OCI-LY7 (cell line): ENCODE measurements at regions not wholly inside any gene's neighbourhood (a gene's known extent, or its start where the extent isn't known, plus 50 kb on each side); places are given as distances from the start of the nearest gene placed in this dataset.

Experiments
- BruUV-seq: library from RNA; stranded (reverse); fragments of 400-500 nt; replicated peaks from 2 replicates; lab custom pipeline; 2021; lab: Mats Ljungman, UMichigan
- CTCF ChIA-PET: fragments of 300-600 bp; sonication (Branson Sonifier 250); formaldehyde crosslinking; loops from one replicate; lab custom pipeline; 2022; ENCODE audit warnings: antibody characterized with exemption; ENCODE audit not compliant: unreplicated experiment; lab: Charles Lee
- POLR2A ChIA-PET: fragments of 300-600 bp; sonication (Branson Sonifier 250); formaldehyde crosslinking; loops from one replicate; lab custom pipeline; 2022; ENCODE audit warnings: antibody characterized with exemption; lab: Charles Lee
- DNase-seq: peaks from one replicate; pipeline ENCODE4 v3.0.0-alpha.2; 2015; ENCODE audit warnings: low spot score
- H2AFZ ChIP-seq: fragments of 200-600 bp; sonication (generic), shearing (Covaris generic); 2 replicates; pipeline ENCODE4 v1.6.1; 2014; ENCODE audit warnings: mild to moderate bottlenecking, antibody characterized with exemption, low read length, moderate library complexity
- H3K27ac ChIP-seq: fragments of 200-600 bp; sonication (generic); 2 replicates; pipeline ENCODE4 v1.5.1; 2014; ENCODE audit warnings: mixed run types, low read depth, mild to moderate bottlenecking, moderate library complexity, low read length, inconsistent platforms; ENCODE audit not compliant: poor library complexity, severe bottlenecking
- H3K36me3 ChIP-seq: fragments of 200-600 bp; sonication (generic); 2 replicates; pipeline ENCODE4 v1.6.1; 2014; ENCODE audit warnings: mild to moderate bottlenecking, antibody characterized with exemption, low read length, moderate library complexity, mixed read lengths; ENCODE audit not compliant: insufficient read depth
- H3K4me1 ChIP-seq: fragments of 200-600 bp; sonication (generic); 2 replicates; pipeline ENCODE4 v1.5.1; 2014; ENCODE audit warnings: mild to moderate bottlenecking, low read length; ENCODE audit not compliant: insufficient read depth, poor library complexity, severe bottlenecking
- H3K4me2 ChIP-seq: fragments of 200-600 bp; sonication (generic); 2 replicates; pipeline ENCODE4 v1.6.1; 2014; ENCODE audit warnings: mild to moderate bottlenecking, low read length
- H3K4me3 ChIP-seq: fragments of 200-600 bp; sonication (generic); 2 replicates; pipeline ENCODE4 v1.5.1; 2014; ENCODE audit warnings: mild to moderate bottlenecking, low read depth, low read length; ENCODE audit not compliant: poor library complexity, severe bottlenecking
- H3K79me2 ChIP-seq: fragments of 200-600 bp; sonication (generic); 2 replicates; pipeline ENCODE4 v1.6.1; 2016; ENCODE audit warnings: low read depth, mild to moderate bottlenecking, low read length, moderate library complexity, mixed read lengths; ENCODE audit not compliant: insufficient read depth
- H3K9me2 ChIP-seq: fragments of 200-600 bp; sonication (generic); 2 replicates; pipeline ENCODE4 v1.6.1; 2016; ENCODE audit warnings: mild to moderate bottlenecking, low read length, mixed read lengths; ENCODE audit not compliant: insufficient read depth
- H3K9me3 ChIP-seq: fragments of 200-600 bp; sonication (generic); 2 replicates; pipeline ENCODE4 v1.6.1; 2014; ENCODE audit warnings: mild to moderate bottlenecking, mixed run types, low read length, mixed read lengths
- H4K20me1 ChIP-seq: fragments of 200-600 bp; sonication (generic); 2 replicates; pipeline ENCODE4 v1.6.1; 2014; ENCODE audit warnings: mild to moderate bottlenecking, antibody characterized with exemption, low read length, moderate library complexity, mixed read lengths; ENCODE audit not compliant: insufficient read depth
- EZH2phosphoT487 ChIP-seq: fragments of 200-600 bp; sonication (generic); IDR thresholded peaks from 2 replicates; pipeline ENCODE4 v1.6.1; 2018; ENCODE audit warnings: low read depth, borderline replicate concordance, mild to moderate bottlenecking, mixed run types, antibody characterized with exemption, low read length, moderate library complexity, mixed read lengths
- intact Hi-C: fragments of 100-400 bp; cut with micrococcal nuclease; formaldehyde crosslinking; loops from one replicate; pipeline ENCODE4 v1.10.0; 2022; ENCODE audit not compliant: unreplicated experiment
- TF ChIP-seq, protein P1 (sequence below): fragments of 200-600 bp; sonication (generic); conservative IDR thresholded peaks from 2 replicates; pipeline ENCODE4 v1.5.1; 2014; ENCODE audit warnings: mild to moderate bottlenecking, antibody characterized with exemption, low read length, moderate library complexity, mixed read lengths

DNA sequence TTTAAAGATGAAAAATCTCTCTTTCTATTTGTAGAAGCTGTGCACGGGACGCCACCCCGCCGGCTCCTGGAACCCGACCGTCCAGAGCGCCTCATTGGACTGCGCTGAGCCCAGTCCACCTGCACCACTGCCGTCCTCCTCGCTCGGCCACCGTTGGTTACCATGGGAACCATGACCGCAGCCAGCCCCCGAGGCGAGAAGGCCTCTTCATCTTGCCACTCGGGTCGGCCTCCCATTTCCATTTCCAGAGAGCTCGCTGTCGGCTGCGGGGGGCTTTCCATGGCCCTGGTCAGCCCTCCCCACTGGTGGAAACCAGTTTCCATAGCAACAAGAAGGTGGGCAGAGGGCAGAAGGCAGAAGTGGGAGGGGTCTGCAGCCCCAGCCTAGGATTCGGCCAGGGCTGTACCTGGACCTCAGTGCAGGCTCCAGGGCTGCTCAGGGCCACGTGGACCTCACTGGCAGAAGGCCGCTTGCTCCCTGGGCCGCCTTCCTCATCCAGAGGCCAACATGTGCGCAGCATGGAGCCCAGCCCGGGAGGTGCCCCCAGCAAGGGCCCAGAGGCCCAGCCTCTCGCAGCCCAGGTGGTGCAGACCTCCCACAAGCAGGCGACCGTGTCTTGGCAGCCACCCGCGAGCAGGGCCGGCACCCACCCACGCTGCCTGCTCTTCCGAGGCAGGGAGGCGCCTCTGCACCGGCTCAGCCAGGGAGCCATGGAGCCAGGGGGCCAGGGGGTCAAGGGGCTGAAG lies 283.5 kb upstream of the PPP2R2D start:
- no peak for TF ChIP-seq EZH2phosphoT487
- TF ChIP-seq, protein P1, sequence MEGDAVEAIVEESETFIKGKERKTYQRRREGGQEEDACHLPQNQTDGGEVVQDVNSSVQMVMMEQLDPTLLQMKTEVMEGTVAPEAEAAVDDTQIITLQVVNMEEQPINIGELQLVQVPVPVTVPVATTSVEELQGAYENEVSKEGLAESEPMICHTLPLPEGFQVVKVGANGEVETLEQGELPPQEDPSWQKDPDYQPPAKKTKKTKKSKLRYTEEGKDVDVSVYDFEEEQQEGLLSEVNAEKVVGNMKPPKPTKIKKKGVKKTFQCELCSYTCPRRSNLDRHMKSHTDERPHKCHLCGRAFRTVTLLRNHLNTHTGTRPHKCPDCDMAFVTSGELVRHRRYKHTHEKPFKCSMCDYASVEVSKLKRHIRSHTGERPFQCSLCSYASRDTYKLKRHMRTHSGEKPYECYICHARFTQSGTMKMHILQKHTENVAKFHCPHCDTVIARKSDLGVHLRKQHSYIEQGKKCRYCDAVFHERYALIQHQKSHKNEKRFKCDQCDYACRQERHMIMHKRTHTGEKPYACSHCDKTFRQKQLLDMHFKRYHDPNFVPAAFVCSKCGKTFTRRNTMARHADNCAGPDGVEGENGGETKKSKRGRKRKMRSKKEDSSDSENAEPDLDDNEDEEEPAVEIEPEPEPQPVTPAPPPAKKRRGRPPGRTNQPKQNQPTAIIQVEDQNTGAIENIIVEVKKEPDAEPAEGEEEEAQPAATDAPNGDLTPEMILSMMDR = no peak
- H3K4me1 ChIP-seq = no peaks in the 10 kb centered on the region
- no peaks in the 10 kb centered on the region for H3K9me2 ChIP-seq
- DNase-seq = no peak
- CTCF ChIA-PET = no interaction called here
- H2AFZ ChIP-seq = no peak overlapping the region
- no TSS peak for BruUV-seq
- H4K20me1 ChIP-seq = no peaks in the 10 kb centered on the region
- H3K9me3 ChIP-seq = no peaks in the 10 kb centered on the region
- no peaks in the 10 kb centered on the region for H3K36me3 ChIP-seq
- intact Hi-C loops = no loop called here
- no peak overlapping the region for H3K4me2 ChIP-seq
- no peak overlapping the region for H3K4me3 ChIP-seq
- H3K27ac ChIP-seq = no peak overlapping the region
- no peaks in the 10 kb centered on the region for H3K79me2 ChIP-seq
- POLR2A ChIA-PET = no interaction called here

DNA sequence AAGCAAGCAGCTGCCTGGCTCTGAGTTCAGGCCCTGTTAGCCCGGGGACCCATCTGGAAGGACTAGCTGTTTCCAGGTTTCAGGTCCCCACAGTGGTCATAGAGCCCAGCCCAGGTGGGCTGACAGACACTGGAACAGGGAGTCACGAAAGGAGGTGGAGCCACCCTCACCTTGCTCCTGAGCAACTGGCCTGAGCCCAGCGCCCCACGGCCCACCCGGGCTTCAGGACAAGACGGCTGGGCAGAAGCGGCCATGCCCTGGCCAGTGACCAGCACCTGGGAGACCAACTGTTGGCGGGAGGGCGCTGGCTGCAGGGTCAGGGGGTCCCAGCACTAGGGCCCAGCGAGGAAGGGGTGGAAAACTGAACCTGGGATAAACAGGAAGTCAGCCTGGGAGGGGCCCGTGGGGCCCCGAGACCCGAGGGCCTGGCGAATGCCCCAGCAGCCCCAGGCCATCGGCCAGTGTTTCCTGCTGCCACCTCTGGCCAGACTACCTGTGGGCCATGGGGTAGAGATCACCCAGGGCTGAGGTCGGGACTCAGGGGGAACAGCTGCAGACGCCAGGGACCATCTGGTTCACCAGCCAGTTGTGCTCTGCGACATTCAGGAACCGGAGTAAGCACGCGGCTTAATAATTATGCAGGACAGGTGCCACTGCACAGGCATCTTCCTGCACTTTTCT lies 282.1 kb upstream of the PPP2R2D start:
- Histone ChIP-seq H3K4me2 (no peak overlapping the region), H3K27ac (no peak overlapping the region), H2AFZ (no peak overlapping the region), H3K9me3 (no peaks in the 10 kb centered on the region), H4K20me1 (no peaks in the 10 kb centered on the region), H3K36me3 (no peaks in the 10 kb centered on the region), H3K4me3 (no peak overlapping the region), H3K4me1 (no peaks in the 10 kb centered on the region), H3K9me2 (no peaks in the 10 kb centered on the region), H3K79me2 (no peaks in the 10 kb centered on the region)
- ChIA-PET POLR2A (no interaction called here), CTCF (no interaction called here)
- TF ChIP-seq, protein P1 = no peak
- TF ChIP-seq EZH2phosphoT487 = no peak
- no peak for DNase-seq
- intact Hi-C loops = no loop called here
- no TSS peak for BruUV-seq

DNA sequence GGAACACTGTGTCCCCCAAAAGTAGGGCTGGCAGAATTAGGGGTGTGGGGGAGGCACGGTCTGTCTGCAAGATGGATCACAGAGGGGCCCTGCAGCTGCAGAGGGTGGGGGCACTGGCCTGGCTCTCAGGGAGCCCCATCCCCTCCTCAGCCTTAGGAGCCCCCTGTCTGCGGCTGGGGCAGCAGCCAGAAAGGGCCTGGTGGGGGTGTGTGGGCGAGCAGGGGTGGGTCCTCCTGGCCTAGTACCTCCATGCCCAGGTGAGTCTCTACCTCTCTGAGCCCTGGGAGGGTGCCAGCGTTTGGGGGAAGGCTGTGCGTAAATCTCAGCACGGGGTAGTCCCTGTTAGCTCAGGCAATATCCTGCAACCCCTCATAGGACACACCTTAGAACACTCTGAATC lies 280.5 kb upstream of the PPP2R2D start:
- Histone ChIP-seq H3K27ac (no peak overlapping the region), H3K79me2 (no peaks in the 10 kb centered on the region), H3K9me3 (no peaks in the 10 kb centered on the region), H3K36me3 (no peaks in the 10 kb centered on the region), H4K20me1 (no peaks in the 10 kb centered on the region), H3K4me2 (no peak overlapping the region), H2AFZ (no peak overlapping the region), H3K4me1 (no peaks in the 10 kb centered on the region), H3K9me2 (no peaks in the 10 kb centered on the region), H3K4me3 (no peak overlapping the region)
- intact Hi-C loops = no loop called here
- CTCF ChIA-PET = no interaction called here
- TF ChIP-seq, protein P1 = no peak
- no peak for TF ChIP-seq EZH2phosphoT487
- POLR2A ChIA-PET = interaction anchor here (0.6 kb wide), 1 partner anchor 456 kb away, joined by 3 read pairs; no protein-coding TSS in a partner anchor
- no TSS peak for BruUV-seq
- no peak for DNase-seq
